NCI-H1436 (cell line): ENCODE measurements at regions not wholly inside any gene's neighbourhood (a gene's known extent, or its start where the extent isn't known, plus 50 kb on each side); places are given as distances from the start of the nearest gene placed in this dataset.

Experiments used
- DNase-seq: peaks from one replicate; lab custom pipeline; 2025; lab: John Stamatoyannopoulos, UW

GRCh38 chr7:81606078-81606863 is 163.6 kb downstream of the HGF start:
- DNase-seq, result no peak

GRCh38 chr7:81605493-81605892 is 164.4 kb downstream of the HGF start:
- no peak for DNase-seq

- no peak for DNase-seq
Measured at GRCh38 chr7:81604808-81605174, 165.1 kb downstream of the HGF start.

GRCh38 chr7:81604075-81604807 is 165.6 kb downstream of the HGF start:
- no peak for DNase-seq

GRCh38 chr7:81600608-81601007 is 169.2 kb downstream of the HGF start:
- DNase-seq, result no peak

- no peak for DNase-seq
Measured at GRCh38 chr7:81598951-81599350, 170.9 kb downstream of the HGF start.

GRCh38 chr7:81594767-81595166 is 175.1 kb downstream of the HGF start:
- no peak for DNase-seq

- no peak for DNase-seq
Measured at GRCh38 chr7:81590131-81590530, 179.7 kb downstream of the HGF start.

GRCh38 chr7:81584667-81585066 is 185.2 kb downstream of the HGF start:
- no peak for DNase-seq

- no peak for DNase-seq
Measured at GRCh38 chr7:81583882-81584533, 185.8 kb downstream of the HGF start.

- DNase-seq, result no peak
Measured at GRCh38 chr7:81583090-81583489, 186.8 kb downstream of the HGF start.

GRCh38 chr7:81577642-81578340 is 192.1 kb downstream of the HGF start:
- no peak for DNase-seq

- DNase-seq, result no peak
Measured at GRCh38 chr7:81574723-81575326, 195.0 kb downstream of the HGF start.

GRCh38 chr7:81573932-81574331 is 195.9 kb downstream of the HGF start:
- no peak for DNase-seq

GRCh38 chr7:81573128-81573527 is 196.7 kb downstream of the HGF start:
- no peak for DNase-seq

GRCh38 chr7:81562581-81562980 is 207.3 kb downstream of the HGF start:
- no peak for DNase-seq

- no peak for DNase-seq
Measured at GRCh38 chr7:81560708-81561107, 209.1 kb downstream of the HGF start.

- DNase-seq, result no peak
Measured at GRCh38 chr7:81549484-81550016, 220.3 kb downstream of the HGF start.

- no peak for DNase-seq
Measured at GRCh38 chr7:81534996-81535395, 234.9 kb downstream of the HGF start.

- no peak for DNase-seq
Measured at GRCh38 chr7:81534446-81534845, 235.4 kb downstream of the HGF start.

GRCh38 chr7:81533931-81534330 is 235.9 kb downstream of the HGF start:
- no peak for DNase-seq

GRCh38 chr7:81533426-81533825 is 236.4 kb downstream of the HGF start:
- no peak for DNase-seq
